ENCODE measurements at regions not wholly inside any gene's neighbourhood (a gene's known extent, or its start where the extent isn't known, plus 50 kb on each side); places are given as distances from the start of the nearest gene placed in this dataset.

DNA sequence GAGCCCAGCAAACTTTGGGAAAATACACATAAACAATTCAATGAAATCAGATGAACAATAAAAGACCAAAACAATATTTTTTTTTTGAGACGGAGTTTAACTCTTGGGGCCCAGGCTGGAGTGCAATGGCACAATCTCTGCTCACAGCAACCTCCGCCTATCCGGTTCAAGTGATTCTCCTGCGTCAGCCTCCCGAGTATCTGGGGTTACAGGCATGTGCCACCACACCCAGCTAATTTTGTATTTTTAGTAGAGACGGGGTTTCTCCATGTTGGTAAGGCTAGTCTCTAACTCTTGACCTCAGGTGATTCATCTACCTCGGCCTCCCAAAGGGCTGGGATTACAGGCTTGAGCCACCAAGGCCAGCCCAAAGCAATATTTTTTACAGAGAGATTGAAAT lies 1588.5 kb downstream of the BRINP3 start:
- no peaks in the 10 kb centered on the region for H3K36me3 Mint-ChIP-seq
- H3K27ac Mint-ChIP-seq, result no peak overlapping the region
- H3K27me3 Mint-ChIP-seq, result no peaks in the 10 kb centered on the region
- H3K9me3 Mint-ChIP-seq, result peaks cover 10% of the 10 kb centered on the region
- no peaks in the 10 kb centered on the region for H3K4me1 Mint-ChIP-seq
- H3K4me3 Mint-ChIP-seq, result no peak overlapping the region

DNA sequence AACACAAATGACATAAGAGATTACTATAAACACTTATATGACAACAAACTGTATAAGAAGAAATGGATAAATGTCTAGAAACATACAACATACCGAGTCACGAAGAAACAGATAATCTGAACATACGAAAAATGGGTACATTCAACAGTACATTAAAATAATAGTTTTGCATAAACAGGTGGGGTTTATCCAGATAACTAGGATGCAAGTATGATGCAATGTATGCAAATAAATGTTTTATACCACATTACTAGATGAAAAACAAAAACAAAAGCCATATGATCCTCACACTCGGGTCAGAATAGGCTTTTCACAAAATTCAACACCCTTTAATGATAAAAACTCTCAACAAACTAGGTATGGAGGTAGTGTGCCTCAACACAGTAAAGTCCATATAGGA lies 1585.7 kb downstream of the BRINP3 start:
- Mint-ChIP-seq H3K27ac (no peak overlapping the region), H3K36me3 (no peaks in the 10 kb centered on the region), H3K27me3 (no peaks in the 10 kb centered on the region), H3K4me1 (no peaks in the 10 kb centered on the region), H3K9me3 (peaks cover 11% of the 10 kb centered on the region), H3K4me3 (no peak overlapping the region)

DNA sequence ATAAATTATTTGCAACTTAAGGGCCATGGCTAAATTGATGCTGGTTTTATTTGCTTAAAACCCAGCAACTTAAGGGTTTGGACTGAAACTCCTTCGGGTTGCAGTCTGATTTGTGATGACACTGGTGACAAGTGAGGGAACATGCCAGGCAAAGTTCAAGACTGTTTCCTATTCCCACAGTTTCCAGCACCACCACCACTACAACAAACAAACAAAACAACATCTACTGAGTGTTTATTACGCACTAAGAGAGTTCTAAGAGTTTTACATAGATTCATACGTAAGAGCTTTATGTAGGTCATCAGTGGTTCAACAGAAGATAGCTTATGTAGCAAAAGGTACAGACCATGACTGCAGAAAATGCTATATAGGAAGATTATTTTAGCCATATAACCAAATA lies 1582.1 kb downstream of the BRINP3 start:
- peaks cover 11% of the 10 kb centered on the region for H3K9me3 Mint-ChIP-seq
- no peaks in the 10 kb centered on the region for H3K4me1 Mint-ChIP-seq
- no peak overlapping the region for H3K4me3 Mint-ChIP-seq
- no peak overlapping the region for H3K27ac Mint-ChIP-seq
- no peaks in the 10 kb centered on the region for H3K27me3 Mint-ChIP-seq
- H3K36me3 Mint-ChIP-seq, result no peaks in the 10 kb centered on the region

DNA sequence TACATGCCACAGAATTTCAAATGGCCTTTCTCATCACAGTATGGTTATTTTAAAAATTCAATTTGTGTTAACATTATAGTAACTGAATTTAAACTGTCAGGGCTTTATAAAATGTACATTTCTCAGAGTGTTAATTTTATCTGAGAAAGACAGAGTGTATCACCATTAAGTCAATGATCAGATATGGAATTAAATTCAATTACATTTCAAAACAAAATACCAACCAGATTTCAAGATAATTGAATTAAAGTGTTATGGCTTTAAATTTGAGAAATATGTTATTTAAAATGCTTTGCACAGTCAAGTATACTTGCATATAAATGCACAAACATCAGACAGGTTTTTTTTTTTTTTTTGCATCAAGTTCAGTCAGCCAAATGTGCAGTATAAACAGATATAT lies 1574.4 kb downstream of the BRINP3 start:
- H3K36me3 Mint-ChIP-seq, result no peaks in the 10 kb centered on the region
- H3K27me3 Mint-ChIP-seq, result no peaks in the 10 kb centered on the region
- no peaks in the 10 kb centered on the region for H3K4me1 Mint-ChIP-seq
- H3K9me3 Mint-ChIP-seq, result peaks cover 4% of the 10 kb centered on the region
- no peak overlapping the region for H3K4me3 Mint-ChIP-seq
- H3K27ac Mint-ChIP-seq, result no peak overlapping the region

DNA sequence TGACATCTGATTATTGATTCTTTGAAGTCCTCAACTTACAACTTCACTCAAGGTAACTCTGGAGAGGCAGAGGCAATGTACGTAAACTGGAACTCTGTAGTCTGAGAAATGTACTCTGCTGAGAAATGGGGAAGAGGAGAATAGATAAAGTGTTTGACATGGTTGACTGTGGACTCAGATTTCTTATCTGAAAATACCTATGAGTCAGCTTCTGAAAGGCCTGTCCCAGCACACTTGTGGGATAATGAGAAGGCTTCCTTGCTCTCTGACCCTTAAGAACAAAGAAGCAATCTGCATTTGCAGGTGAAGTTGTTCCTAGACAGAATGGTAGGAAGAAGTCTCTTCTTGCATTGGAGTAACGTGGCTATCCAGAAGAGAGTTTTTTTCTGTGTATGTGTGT lies 1573.5 kb downstream of the BRINP3 start:
- Mint-ChIP-seq H3K27ac (no peak overlapping the region), H3K4me1 (no peaks in the 10 kb centered on the region), H3K9me3 (peaks cover 4% of the 10 kb centered on the region), H3K27me3 (no peaks in the 10 kb centered on the region), H3K4me3 (no peak overlapping the region), H3K36me3 (no peaks in the 10 kb centered on the region)

DNA sequence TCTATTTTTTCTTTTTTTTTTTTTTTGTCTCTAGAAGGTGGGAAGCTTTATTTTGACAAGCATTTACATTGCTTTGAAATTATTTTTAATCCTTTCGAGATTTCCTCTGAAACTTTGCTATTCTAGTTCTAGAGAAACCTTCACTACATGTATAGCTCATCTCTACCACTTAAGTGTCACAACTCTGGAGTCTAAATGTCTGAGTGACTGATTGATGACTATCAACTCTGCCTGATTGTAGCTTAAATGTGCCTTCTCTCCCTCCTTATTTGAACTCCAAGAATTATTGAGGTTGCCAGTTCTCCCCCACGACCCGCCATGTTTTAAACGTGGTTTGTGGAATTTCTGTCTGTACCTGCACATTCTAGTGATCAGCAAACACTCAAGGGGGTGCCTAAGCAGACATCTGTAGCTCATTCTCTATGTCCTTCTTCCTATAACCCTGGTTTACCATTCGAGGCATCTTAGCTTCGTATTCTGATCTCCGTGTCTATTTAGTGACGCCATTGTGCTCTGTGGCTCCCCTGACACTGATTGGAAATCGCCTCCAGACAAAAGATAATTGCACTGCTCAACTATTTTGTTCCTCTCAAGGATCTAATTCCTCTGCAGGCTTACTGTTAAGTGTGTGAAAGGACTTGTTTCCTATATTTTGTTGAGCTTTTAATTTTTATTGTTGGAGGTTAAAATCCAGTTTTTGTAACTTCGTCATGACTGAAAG lies 1570.6 kb downstream of the BRINP3 start:
- Mint-ChIP-seq H3K4me3 (no peak overlapping the region), H3K9me3 (no peaks in the 10 kb centered on the region), H3K27ac (no peak overlapping the region), H3K27me3 (no peaks in the 10 kb centered on the region), H3K36me3 (no peaks in the 10 kb centered on the region), H3K4me1 (no peaks in the 10 kb centered on the region)

DNA sequence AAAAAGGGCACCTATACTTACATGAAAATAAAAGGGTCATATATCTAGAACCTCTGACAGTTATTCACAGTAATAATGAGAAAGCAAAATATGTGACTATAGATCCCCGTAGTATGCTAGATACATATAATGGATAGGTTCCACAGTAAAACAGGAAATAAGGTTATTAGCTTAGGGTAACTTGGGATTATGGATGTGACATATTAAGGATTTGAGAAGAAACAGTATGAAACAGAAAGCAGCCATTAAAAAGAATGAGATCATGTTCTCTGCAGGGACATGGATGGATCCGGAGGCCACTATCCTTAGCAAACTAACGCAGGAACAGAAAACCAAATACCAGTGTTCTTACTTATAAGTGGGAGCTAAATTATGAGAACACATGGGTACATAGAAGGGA lies 1547.3 kb downstream of the BRINP3 start:
- Mint-ChIP-seq H3K9me3 (peaks cover 4% of the 10 kb centered on the region), H3K4me3 (no peak overlapping the region)

DNA sequence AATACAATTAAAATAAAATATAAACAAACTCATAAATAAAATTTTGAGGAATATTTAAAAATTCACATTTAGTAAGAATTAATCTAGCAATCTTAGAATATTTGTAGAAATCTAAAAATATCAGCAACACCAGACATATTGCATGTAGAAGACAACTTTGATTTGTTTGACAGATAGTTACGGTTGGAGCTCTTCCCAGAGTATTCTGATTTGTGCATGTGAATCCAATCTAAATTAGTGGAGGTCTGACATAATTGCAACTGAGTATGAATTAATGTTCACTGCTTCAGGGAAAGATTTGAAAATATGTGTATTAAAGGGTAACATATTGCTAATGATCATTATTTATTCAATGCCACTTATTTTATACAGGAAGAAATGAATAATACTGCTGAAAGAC lies 1546.2 kb downstream of the BRINP3 start:
- no peak overlapping the region for H3K27ac Mint-ChIP-seq
- peaks cover 4% of the 10 kb centered on the region for H3K9me3 Mint-ChIP-seq
- H3K27me3 Mint-ChIP-seq, result no peaks in the 10 kb centered on the region
- H3K36me3 Mint-ChIP-seq, result no peaks in the 10 kb centered on the region
- no peak overlapping the region for H3K4me3 Mint-ChIP-seq
- no peaks in the 10 kb centered on the region for H3K4me1 Mint-ChIP-seq

More for the DNA sequence above, 1547.3 kb downstream of the BRINP3 start:
- Mint-ChIP-seq H3K4me1 (no peaks in the 10 kb centered on the region), H3K36me3 (no peaks in the 10 kb centered on the region), H3K27ac (no peak overlapping the region), H3K27me3 (no peaks in the 10 kb centered on the region)

DNA sequence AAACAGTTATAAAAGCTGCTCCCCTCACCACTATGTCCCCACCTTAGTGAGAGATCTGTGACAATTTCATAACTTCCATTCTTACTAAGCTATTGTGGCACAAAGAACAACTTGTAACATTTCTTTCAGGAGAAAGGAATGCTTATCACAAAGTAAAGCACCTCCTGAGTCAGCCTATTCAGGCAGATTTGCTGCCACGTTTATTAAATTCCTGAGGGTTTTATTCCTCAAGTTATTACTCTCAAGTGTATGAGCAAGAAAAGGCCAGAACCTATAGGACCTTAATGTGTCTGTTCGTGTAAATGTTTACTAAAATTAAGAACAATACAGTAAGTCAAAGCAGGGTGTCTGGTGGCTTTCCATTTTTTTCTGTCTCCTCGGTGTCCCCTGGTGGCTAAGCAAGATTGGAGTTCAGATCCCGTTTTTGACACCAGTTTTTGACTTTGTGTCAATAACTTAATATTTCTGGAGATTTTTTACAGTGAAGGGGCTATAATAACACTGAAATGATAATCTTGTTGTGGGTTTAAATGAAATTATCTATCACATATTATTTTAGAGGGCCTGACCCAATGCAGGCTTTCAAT lies 1539.6 kb downstream of the BRINP3 start:
- H3K4me1 Mint-ChIP-seq, result no peaks in the 10 kb centered on the region
- no peaks in the 10 kb centered on the region for H3K27me3 Mint-ChIP-seq
- H3K27ac Mint-ChIP-seq, result no peak overlapping the region
- no peaks in the 10 kb centered on the region for H3K9me3 Mint-ChIP-seq
- H3K36me3 Mint-ChIP-seq, result no peaks in the 10 kb centered on the region
- H3K4me3 Mint-ChIP-seq, result no peak overlapping the region

DNA sequence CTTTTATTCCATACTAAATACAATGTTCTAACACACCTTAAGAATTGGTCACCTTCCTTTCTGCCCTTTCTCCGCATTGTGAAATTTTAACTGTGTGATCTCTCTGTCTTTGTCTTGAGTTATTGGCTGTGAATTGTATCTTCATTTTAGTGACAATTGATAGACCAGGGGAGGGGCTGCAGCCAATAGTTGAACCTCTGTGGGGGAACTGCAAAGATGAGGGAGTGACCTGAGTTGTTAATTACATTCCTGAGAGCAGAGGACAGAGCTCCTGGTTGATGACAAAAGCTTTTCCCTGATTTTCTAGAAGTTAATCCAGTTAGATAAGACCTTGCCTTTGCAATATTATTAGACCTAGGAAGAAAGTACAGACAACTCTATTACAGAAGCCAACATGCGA lies 1535.7 kb downstream of the BRINP3 start:
- Mint-ChIP-seq H3K4me1 (no peaks in the 10 kb centered on the region), H3K9me3 (no peaks in the 10 kb centered on the region), H3K27me3 (no peaks in the 10 kb centered on the region), H3K27ac (no peak overlapping the region), H3K36me3 (no peaks in the 10 kb centered on the region), H3K4me3 (no peak overlapping the region)

DNA sequence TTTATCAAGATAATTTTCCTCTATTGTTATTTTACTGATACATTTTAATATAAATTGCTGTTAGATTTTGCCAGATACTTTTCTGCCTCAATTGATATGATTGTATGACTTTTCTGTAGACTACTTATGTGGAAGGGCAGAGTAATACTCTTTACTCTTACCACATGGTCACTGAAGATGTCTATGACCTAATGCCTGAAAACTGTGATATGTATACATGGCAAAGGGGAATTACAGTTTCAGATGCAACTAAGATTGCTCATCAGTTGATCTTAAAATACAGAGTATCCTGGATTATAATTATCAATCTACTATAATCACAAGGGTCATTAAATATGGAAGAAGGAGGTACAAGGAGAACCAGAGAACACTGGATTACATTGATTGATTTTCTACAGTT lies 1528.0 kb downstream of the BRINP3 start:
- H3K27me3 Mint-ChIP-seq, result no peaks in the 10 kb centered on the region
- H3K27ac Mint-ChIP-seq, result no peak overlapping the region
- H3K9me3 Mint-ChIP-seq, result peaks cover 5% of the 10 kb centered on the region
- H3K4me1 Mint-ChIP-seq, result no peaks in the 10 kb centered on the region
- no peak overlapping the region for H3K4me3 Mint-ChIP-seq
- H3K36me3 Mint-ChIP-seq, result no peaks in the 10 kb centered on the region

DNA sequence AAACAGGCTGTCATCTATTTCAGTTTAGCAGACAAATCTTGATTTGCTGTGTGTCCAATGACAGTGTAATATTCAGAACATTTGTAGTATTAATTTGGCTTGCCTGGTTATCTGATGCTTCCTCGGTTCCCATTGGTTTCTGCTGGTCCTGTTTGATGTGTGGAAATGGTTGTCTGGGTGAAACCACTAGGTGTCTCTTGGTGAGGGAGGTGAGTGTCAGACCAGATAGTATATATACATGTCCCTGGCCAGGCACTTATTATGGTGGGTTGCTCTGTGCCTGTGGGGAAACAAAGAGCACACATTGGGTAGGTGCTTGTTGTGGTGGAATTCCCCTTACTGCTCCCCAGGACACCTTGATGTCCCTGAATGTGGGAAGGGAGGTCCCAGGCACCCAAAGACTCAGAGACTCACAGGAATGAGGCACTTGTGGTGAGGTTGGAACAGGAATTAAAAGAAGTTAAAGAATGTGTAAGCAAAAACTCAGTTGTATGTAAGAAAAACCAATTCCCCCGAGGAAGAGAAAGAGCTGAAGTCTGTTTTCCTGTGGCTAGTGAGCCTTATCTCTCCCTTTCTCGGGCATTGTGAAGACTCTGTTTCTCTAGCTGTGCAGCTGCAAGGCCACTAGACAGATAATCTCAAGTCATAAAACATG lies 1519.1 kb downstream of the BRINP3 start:
- H3K36me3 Mint-ChIP-seq, result no peaks in the 10 kb centered on the region
- no peaks in the 10 kb centered on the region for H3K27me3 Mint-ChIP-seq
- H3K9me3 Mint-ChIP-seq, result peaks cover 14% of the 10 kb centered on the region
- no peak overlapping the region for H3K4me3 Mint-ChIP-seq
- H3K4me1 Mint-ChIP-seq, result no peaks in the 10 kb centered on the region
- H3K27ac Mint-ChIP-seq, result no peak overlapping the region

DNA sequence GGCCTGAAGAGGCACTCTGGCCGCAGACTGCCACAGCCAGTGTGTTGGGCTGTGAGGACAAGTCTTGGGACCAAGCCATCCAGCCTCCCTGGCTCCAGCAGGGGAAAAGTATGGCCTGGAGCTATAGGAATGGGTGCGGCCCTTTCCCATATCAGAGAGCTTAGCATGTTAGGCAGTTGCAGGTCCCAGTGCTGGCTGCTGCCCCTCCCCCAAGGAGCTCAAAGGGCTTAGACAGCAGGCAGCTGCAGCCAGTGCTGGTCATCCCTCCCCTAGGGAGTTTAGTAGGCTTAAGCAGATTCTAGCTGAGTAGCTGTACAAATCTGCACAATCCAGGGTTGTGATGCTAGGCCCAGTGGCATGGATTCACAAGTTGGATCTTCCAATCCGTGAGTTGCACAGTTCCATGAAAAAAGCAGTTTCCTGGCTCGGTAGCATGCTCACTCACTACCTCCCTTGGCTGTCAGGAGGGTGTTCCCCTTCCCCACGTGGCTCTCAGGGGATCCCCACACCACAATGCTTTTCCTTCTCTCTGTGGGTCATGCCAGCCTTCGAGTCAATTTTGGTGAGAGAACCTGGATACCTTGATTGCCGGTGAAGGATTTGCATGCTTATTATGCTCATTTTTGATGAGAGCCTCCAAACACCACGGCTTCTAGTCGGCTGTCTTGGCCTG lies 1490.8 kb downstream of the BRINP3 start:
- peaks cover 29% of the 10 kb centered on the region for H3K9me3 Mint-ChIP-seq
- H3K36me3 Mint-ChIP-seq, result no peaks in the 10 kb centered on the region
- H3K27ac Mint-ChIP-seq, result no peak overlapping the region
- no peak overlapping the region for H3K4me3 Mint-ChIP-seq
- H3K4me1 Mint-ChIP-seq, result no peaks in the 10 kb centered on the region
- no peaks in the 10 kb centered on the region for H3K27me3 Mint-ChIP-seq

DNA sequence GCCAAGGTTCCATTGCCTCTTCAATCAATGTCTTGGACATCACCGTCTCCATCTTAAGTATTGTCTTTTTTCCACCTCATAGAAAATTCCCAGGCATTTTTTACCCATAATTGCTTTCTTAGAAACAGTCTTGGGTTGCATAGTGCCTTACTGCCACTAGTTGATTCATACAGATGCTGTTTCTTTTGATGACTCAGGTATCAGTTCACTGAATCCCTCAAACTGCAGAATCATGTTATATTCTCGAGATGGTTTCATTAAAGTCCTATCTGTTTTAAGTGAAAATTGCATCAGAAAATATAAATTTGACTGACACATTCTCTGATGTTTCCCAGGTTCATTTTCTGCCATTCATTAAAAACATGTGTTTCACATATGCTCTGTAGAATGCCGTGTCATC lies 1489.1 kb downstream of the BRINP3 start:
- Mint-ChIP-seq H3K36me3 (no peaks in the 10 kb centered on the region), H3K4me1 (no peaks in the 10 kb centered on the region), H3K4me3 (no peak overlapping the region), H3K9me3 (peaks cover 23% of the 10 kb centered on the region), H3K27ac (no peak overlapping the region), H3K27me3 (no peaks in the 10 kb centered on the region)

DNA sequence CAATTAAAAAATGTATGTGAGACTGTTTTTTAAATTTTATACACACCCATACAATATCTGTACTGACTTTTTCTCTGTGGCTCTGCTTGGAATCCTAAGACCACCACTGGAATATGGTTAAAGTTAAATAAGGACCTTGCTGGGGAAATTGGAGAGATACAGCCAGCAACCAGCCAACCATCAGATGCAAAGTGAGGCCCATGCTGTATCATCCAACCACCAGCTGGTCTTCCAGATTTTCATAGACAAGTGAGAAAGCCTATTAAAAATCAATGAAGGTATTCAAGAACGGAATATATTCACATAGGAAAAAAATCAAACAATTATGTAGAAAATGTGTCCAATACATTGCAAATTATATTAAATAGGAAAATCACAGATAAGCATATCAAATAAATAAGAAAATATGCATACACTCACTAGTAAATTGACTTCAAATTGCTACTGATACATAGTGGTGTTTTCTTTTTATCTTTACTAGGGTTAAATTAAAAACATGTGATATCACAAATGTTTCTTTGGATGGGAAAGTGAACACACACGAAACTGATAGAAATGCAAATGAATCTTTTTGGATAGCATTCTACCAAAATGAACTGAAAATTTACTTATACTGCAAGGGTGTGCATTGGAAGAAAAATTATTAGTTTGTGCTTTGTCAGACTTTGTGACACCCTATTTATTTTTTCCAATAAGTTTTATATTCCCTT lies 1486.3 kb downstream of the BRINP3 start:
- no peak overlapping the region for H3K27ac Mint-ChIP-seq
- no peaks in the 10 kb centered on the region for H3K4me1 Mint-ChIP-seq
- no peaks in the 10 kb centered on the region for H3K27me3 Mint-ChIP-seq
- H3K4me3 Mint-ChIP-seq, result no peak overlapping the region
- H3K36me3 Mint-ChIP-seq, result no peaks in the 10 kb centered on the region
- peaks cover 14% of the 10 kb centered on the region for H3K9me3 Mint-ChIP-seq
